Vagina (tissue), 2 donors: ENCODE measurements at regions not wholly inside any gene's neighbourhood (a gene's known extent, or its start where the extent isn't known, plus 50 kb on each side); places are given as distances from the start of the nearest gene placed in this dataset. TPM values are rescaled to one million over a fixed set of nuclear protein-coding genes. Genes with fewer than 3 reads are reported as not detected.
A peak's percentile ranks its signal among the peaks of the same experiment; 100 is the strongest.

Experiments used
- DNase-seq, 2 donors: peaks; one replicate each; pipeline ENCODE4 v3.0.0-alpha.2; 2017; ENCODE audit errors: extremely low spot score in 2 of 2
- H3K27ac ChIP-seq: fragments of 200-600 bp; sonication (generic); one replicate; pipeline ENCODE4 v1.5.1; 2019
- H3K27me3 ChIP-seq: fragments of 200-600 bp; sonication (generic); one replicate; pipeline ENCODE4 v1.5.1; 2019
- H3K36me3 ChIP-seq, 2 donors: fragments of 200-600 bp; sonication (generic); one replicate each; pipeline ENCODE4 v1.5.1; 2017 to 2019
- H3K4me1 ChIP-seq: fragments of 200-600 bp; sonication (generic); one replicate; pipeline ENCODE4 v1.5.1; 2019
- H3K4me3 ChIP-seq, 2 donors: fragments of 200-600 bp; sonication (generic); 1 replicate in 1 of 2; 2 replicates in 1 of 2; pipeline ENCODE4 v1.5.1; 2016 to 2019
- H3K9me3 ChIP-seq: fragments of 200-600 bp; sonication (generic); one replicate; pipeline ENCODE4 v1.5.1; 2019
- POLR2A ChIP-seq, 2 donors: fragments of 450-650 bp; IDR thresholded peaks; one replicate each; pipeline ENCODE4 v1.6.1; 2017; ENCODE audit warnings: antibody characterized with exemption in 2 of 2, mild to moderate bottlenecking in 2 of 2, moderate library complexity in 2 of 2
- POLR2AphosphoS5 ChIP-seq, 2 donors: sonication (generic); formaldehyde crosslinking; IDR thresholded peaks; one replicate each; pipeline ENCODE4 v1.9.0; 2017; ENCODE audit warnings: antibody characterized with exemption in 2 of 2, mild to moderate bottlenecking in 2 of 2, low read depth in 1 of 2; ENCODE audit not compliant: insufficient read depth in 1 of 2
- intact Hi-C: fragments of 100-400 bp; cut with DNase I; formaldehyde crosslinking; loops from one replicate; pipeline ENCODE4 v1.15.1; 2023
- small RNA-seq: library from RNA; depleted of rRNA; stranded (forward); fragments of <200 nt; gene quantifications from one replicate; pipeline ENCODE3, GENCODE V24; 2016
- TF ChIP-seq, protein P1 (sequence below), 3 experiments: fragments of 450-650 bp in 2 of 3; fragments of 200-600 bp in 1 of 3; sonication (generic) in 1 of 3; IDR thresholded peaks; one replicate each; pipeline ENCODE4 v1.5.1; 2017 to 2019; ENCODE audit warnings: antibody characterized with exemption in 3 of 3, mild to moderate bottlenecking in 2 of 3, moderate library complexity in 2 of 3

DNA sequence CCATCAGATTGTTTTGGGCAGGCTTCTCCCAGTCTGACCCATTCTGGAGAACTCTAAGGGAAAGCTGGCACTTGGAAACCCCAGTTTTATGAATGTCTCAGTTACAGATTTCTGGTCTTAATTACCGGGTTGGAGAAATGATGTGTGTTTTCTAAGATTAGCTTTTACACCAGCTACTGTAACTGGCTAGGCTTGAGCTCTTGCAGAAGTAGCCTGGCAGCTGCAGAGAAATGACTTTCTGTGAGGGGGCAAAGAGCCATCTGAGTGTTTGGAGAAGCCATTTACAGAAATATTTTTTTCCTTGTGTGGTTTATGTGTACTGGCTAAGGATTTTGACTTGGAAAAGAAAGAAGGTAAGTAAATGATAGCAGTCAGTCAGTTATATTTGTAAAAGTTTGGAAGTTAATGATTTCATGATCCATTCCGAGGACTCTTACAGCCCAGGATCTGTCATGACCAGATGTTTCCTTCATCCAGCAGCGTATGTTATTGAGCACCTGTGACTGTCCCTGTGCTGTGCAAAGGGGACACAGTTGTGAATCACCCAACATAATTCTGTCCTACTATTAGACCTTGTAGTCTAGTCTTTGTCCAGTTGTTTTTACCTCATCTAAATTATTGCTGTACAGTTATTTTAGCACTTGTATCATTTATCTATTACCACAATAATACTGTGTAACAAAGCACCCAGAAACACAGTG, 53.7 kb upstream of the GDNF start:
- no peaks in the 10 kb centered on the region for H3K4me1 ChIP-seq
- no peak overlapping the region for H3K4me3 ChIP-seq
- no peaks in the 10 kb centered on the region for H3K27me3 ChIP-seq
- intact Hi-C loops = loop anchor here (5.0 kb wide), 1 partner anchor 1774 kb away; no protein-coding TSS in a partner anchor
- H3K36me3 ChIP-seq = no peaks in the 10 kb centered on the region
- no peak for TF ChIP-seq POLR2A (IDR thresholded peaks at IDR 0.05)
- no peak for TF ChIP-seq POLR2AphosphoS5 (IDR thresholded peaks at IDR 0.05; ENCODE audit: insufficient read depth in 1 of 2, low read depth in 1 of 2)
- TF ChIP-seq, protein P1, sequence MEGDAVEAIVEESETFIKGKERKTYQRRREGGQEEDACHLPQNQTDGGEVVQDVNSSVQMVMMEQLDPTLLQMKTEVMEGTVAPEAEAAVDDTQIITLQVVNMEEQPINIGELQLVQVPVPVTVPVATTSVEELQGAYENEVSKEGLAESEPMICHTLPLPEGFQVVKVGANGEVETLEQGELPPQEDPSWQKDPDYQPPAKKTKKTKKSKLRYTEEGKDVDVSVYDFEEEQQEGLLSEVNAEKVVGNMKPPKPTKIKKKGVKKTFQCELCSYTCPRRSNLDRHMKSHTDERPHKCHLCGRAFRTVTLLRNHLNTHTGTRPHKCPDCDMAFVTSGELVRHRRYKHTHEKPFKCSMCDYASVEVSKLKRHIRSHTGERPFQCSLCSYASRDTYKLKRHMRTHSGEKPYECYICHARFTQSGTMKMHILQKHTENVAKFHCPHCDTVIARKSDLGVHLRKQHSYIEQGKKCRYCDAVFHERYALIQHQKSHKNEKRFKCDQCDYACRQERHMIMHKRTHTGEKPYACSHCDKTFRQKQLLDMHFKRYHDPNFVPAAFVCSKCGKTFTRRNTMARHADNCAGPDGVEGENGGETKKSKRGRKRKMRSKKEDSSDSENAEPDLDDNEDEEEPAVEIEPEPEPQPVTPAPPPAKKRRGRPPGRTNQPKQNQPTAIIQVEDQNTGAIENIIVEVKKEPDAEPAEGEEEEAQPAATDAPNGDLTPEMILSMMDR (IDR thresholded peaks at IDR 0.05) = no peak
- no peaks in the 10 kb centered on the region for H3K9me3 ChIP-seq
- peak overlapping the region; percentile 6 for H3K27ac ChIP-seq
- no peak for DNase-seq

DNA sequence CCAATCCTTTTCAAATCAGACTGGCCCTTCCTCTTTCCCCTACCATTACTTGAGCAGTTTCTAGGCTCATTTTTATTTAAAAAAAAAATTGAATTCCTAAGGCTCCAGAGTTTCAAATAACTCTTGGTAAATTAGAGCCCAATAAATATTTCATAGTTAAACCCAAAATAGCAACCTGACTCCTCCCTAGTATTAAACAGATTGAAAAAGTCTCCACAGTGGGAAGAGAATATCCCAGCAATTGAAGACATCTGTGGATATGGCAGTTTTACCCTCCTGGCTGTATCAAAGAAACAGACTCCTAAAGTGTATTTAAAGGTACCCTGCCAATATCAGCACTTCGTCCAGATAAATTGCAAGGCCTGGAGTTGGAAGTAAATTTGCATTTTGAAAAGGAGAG, 52.7 kb upstream of the GDNF start:
- intact Hi-C loops = loop anchor here (5.0 kb wide), 1 partner anchor 1775 kb away; no protein-coding TSS in a partner anchor
- no peak for DNase-seq
- H3K4me1 ChIP-seq = no peaks in the 10 kb centered on the region
- TF ChIP-seq, protein P1 (IDR thresholded peaks at IDR 0.05) = no peak
- TF ChIP-seq POLR2AphosphoS5 (IDR thresholded peaks at IDR 0.05; ENCODE audit: insufficient read depth in 1 of 2, low read depth in 1 of 2) (no peak), POLR2A (IDR thresholded peaks at IDR 0.05) (no peak)
- H3K27me3 ChIP-seq = no peaks in the 10 kb centered on the region
- H3K27ac ChIP-seq = peak overlapping the region; percentile 6
- H3K4me3 ChIP-seq = no peak overlapping the region
- H3K36me3 ChIP-seq = no peaks in the 10 kb centered on the region
- no peaks in the 10 kb centered on the region for H3K9me3 ChIP-seq

DNA sequence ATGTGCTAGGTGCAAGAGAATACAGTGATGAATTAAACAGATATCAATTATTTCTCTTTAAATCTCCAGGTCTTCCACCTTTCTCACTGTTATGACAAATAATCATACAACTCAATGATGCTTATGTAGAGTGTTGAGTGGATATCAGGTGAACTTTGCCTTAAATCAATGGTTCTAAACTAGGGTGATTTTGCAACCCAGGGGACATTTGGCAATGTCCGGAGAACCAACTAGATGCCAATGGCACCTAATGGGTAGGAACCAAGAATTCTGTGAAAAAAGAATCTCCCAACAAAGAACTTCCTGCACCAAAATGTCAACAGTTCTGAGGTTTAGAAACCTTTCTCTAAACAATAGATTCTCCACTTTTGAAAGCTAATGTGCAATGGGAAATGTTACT, 52.0 kb upstream of the GDNF start:
- no peaks in the 10 kb centered on the region for H3K27me3 ChIP-seq
- intact Hi-C loops = loop anchor here (5.0 kb wide), 1 partner anchor 1775 kb away; no protein-coding TSS in a partner anchor
- no peak for DNase-seq
- TF ChIP-seq POLR2A (IDR thresholded peaks at IDR 0.05) (no peak), POLR2AphosphoS5 (IDR thresholded peaks at IDR 0.05; ENCODE audit: insufficient read depth in 1 of 2, low read depth in 1 of 2) (no peak)
- TF ChIP-seq, protein P1 (IDR thresholded peaks at IDR 0.05) = no peak
- no peak overlapping the region for H3K4me3 ChIP-seq
- H3K27ac ChIP-seq = no peak overlapping the region
- no peaks in the 10 kb centered on the region for H3K9me3 ChIP-seq
- no peaks in the 10 kb centered on the region for H3K36me3 ChIP-seq
- no peaks in the 10 kb centered on the region for H3K4me1 ChIP-seq

DNA sequence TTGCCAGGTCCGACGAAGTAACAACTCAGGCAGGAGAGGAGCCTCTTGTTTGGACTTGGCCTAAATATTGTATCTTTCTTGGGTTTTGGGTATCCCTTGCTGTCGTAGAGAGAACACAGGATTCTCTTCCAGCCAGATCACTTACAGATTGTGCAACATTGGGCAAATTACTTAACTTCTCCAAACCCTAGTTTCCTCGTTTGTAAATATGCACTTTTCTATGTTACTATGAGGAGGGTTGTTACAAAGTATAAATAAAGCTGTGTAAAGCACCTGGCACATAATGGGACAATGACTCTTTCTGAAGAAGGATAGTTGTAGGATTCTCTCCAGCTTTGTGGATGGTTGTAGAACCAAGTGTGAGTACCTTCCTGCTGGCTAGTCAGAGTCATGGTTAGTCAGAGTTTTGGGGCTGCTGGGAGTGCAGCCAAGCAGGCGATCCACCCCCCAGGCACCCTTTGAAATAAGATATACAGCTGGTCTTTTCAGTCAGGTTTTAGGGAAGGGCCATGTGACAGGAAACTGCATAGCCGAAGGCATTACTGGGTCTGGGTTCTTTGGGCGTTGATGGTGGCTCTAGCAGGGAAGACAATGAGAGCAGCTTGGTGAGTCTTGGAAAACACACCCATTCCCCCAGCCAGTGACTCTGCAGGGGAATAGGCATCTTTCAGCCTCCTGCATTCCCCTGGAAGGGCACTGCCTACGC, 49.9 kb upstream of the GDNF start:
- Histone ChIP-seq H3K27ac (no peak overlapping the region), H3K4me3 (no peak overlapping the region), H3K9me3 (no peaks in the 10 kb centered on the region), H3K4me1 (peaks cover 7% of the 10 kb centered on the region), H3K27me3 (no peaks in the 10 kb centered on the region), H3K36me3 (no peaks in the 10 kb centered on the region)
- TF ChIP-seq POLR2A (IDR thresholded peaks at IDR 0.05) = no peak
- no peak for DNase-seq
- intact Hi-C loops = loop anchor here (5.0 kb wide), 1 partner anchor 1778 kb away; no protein-coding TSS in a partner anchor

Small RNA genes in the stretch of these regions (small RNA-seq; reads per million reads assigned to genes)
- gene LINC02110 = not detected
